ENCODE measurements at regions not wholly inside any gene's neighbourhood (a gene's known extent, or its start where the extent isn't known, plus 50 kb on each side); places are given as distances from the start of the nearest gene placed in this dataset.

- no peak for TF ChIP-seq CHD7 (IDR thresholded peaks at IDR 0.05; ENCODE audit: insufficient replicate concordance, low read length)
Observed at GRCh38 chr4:60648774-60649173, 551.4 kb upstream of the ADGRL3 start (continued).
